Activated CD8-positive, alpha-beta T cell treated with anti-CD3 and anti-CD28 coated beads, Interleukin-2, amount 10 ng/mL, durations not matched to agents 7 days and 5 days (primary cell): ENCODE measurements at regions not wholly inside any gene's neighbourhood (a gene's known extent, or its start where the extent isn't known, plus 50 kb on each side); places are given as distances from the start of the nearest gene placed in this dataset.
"Not testable (repeated sequence)": the region's sequence is repeated elsewhere in the genome, so short reads cannot be mapped to it uniquely, and the experiment has no call there.

Experiments
- ATAC-seq: fragments of 150-1000 bp; cut with Tn5 transposase; one replicate; pipeline ENCODE4 v1.10.0; 2021; ENCODE audit warnings: moderate library complexity
- CTCF ChIA-PET: fragments of 350-600 bp; sonication (Branson Sonifier 250); formaldehyde crosslinking; loops from one replicate; lab custom pipeline; 2021; ENCODE audit warnings: antibody characterized with exemption; lab: Charles Lee
- POLR2A ChIA-PET: fragments of 350-600 bp; sonication (Branson Sonifier 250); formaldehyde crosslinking; loops from one replicate; lab custom pipeline; 2021; ENCODE audit warnings: antibody characterized with exemption; lab: Charles Lee
- DNase-seq: peaks from one replicate; pipeline ENCODE4 v3.0.0-alpha.2; 2020
- H3K27ac Mint-ChIP-seq: one replicate; pipeline ENCODE4 v1.8.0; 2021; ENCODE audit warnings: mild to moderate bottlenecking, mixed read lengths
- H3K27me3 Mint-ChIP-seq: one replicate; pipeline ENCODE4 v1.8.0; 2021; ENCODE audit warnings: low read depth, mixed read lengths
- H3K36me3 Mint-ChIP-seq: one replicate; pipeline ENCODE4 v1.8.0; 2021; ENCODE audit warnings: low read depth, mixed read lengths
- H3K4me1 Mint-ChIP-seq: one replicate; pipeline ENCODE4 v1.8.0; 2021; ENCODE audit warnings: low read depth, mixed read lengths
- H3K4me3 Mint-ChIP-seq: one replicate; pipeline ENCODE4 v1.8.0; 2021; ENCODE audit warnings: mild to moderate bottlenecking, mixed read lengths
- H3K9me3 Mint-ChIP-seq: one replicate; pipeline ENCODE4 v1.8.0; 2022; ENCODE audit warnings: mixed read lengths; ENCODE audit not compliant: insufficient read depth

DNA sequence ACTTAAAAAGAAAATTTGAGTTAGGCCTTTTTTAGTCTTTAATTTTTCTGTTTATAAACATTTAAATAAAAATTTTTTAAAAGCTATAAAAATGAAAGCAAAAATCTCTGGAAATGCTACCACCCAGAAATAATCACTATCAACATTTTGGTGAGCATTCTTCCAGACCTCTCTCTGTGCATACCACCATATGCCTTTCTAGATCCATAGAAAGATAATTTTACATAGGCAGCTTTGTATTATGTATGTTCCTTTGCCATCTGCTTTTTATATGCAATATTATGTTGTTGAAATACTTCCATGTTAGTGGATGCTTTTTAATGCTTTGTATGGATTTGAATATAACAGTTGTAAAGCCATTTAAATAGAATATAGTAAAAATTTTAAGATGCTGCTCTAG is 496.7 kb upstream of the HTR1E start:
- POLR2A ChIA-PET = no interaction called here
- ATAC-seq (no peak), DNase-seq (no peak)
- Mint-ChIP-seq H3K27ac (no peak overlapping the region), H3K27me3 (no peaks in the 10 kb centered on the region), H3K9me3 (no peaks in the 10 kb centered on the region), H3K36me3 (no peaks in the 10 kb centered on the region), H3K4me1 (no peaks in the 10 kb centered on the region), H3K4me3 (no peak overlapping the region)
- CTCF ChIA-PET = no interaction called here

DNA sequence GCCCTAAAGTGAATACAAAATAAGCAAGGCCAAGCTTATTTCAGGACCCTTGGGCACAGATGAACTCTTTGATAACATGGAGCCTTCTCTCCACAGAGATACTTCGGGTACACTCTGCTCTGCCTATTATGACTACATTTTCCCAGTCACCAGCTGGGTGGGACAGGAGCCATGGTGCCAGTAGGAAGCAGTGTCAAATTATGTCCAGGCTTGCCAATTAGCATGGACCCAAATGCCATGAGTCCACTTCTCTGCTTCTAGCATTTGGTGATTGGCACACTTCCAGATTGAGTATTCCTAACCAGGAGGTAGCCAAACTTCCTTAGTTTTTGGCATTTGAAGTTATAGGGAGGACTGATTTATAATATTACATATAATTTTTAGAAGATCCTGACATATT is 513.8 kb upstream of the HTR1E start:
- ChIA-PET POLR2A (no interaction called here), CTCF (no interaction called here)
- ATAC-seq = no peak
- Mint-ChIP-seq H3K36me3 (no peaks in the 10 kb centered on the region), H3K4me3 (no peak overlapping the region), H3K4me1 (no peaks in the 10 kb centered on the region), H3K27ac (no peak overlapping the region), H3K9me3 (no peaks in the 10 kb centered on the region), H3K27me3 (no peaks in the 10 kb centered on the region)
- no peak for DNase-seq

DNA sequence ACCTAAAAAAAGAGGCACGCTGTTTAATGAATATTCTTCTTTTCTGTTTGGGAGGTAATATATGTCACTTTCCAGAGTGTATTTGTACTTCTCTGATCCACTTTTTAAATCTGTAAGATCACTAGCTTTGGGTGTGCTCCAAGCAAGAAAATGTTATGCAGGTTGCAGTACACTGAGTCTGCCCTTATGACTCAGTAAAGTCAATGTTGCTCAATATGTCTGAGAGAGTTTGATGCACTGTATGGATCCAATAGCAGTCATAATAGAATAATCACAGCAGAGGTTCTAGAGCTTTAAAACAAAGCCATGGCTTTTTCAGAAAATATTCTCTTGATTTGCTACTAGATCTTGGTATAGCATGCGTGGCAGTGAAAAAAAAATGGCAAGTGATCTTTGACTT is 525.3 kb upstream of the HTR1E start:
- ChIA-PET POLR2A (no interaction called here), CTCF (no interaction called here)
- no peak overlapping the region for H3K4me3 Mint-ChIP-seq
- H3K27me3 Mint-ChIP-seq = no peaks in the 10 kb centered on the region
- DNase-seq (no peak), ATAC-seq (no peak)
- H3K27ac Mint-ChIP-seq = no peak overlapping the region
- no peaks in the 10 kb centered on the region for H3K9me3 Mint-ChIP-seq
- H3K36me3 Mint-ChIP-seq = no peaks in the 10 kb centered on the region
- H3K4me1 Mint-ChIP-seq = no peaks in the 10 kb centered on the region

DNA sequence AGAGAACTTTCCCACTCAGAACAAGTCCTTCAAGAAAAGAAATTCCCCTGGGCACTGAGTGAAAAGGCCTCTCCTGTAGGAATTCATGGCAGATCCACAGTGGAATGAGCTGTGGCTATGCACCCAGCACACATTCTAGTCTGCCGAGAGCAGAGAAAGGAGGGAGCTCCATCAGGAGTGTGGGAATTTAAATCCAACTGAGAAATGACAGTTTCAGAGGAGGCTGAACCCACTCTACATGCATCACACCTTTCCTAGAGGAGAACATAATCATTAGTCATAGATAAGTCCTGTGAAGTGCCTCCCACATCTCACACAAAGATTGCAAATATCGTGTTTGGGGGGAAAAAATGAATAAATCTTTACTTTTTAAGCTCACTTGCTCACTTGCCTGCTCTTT is 530.2 kb upstream of the HTR1E start:
- H3K27me3 Mint-ChIP-seq = no peaks in the 10 kb centered on the region
- no peaks in the 10 kb centered on the region for H3K9me3 Mint-ChIP-seq
- no peaks in the 10 kb centered on the region for H3K36me3 Mint-ChIP-seq
- no peak overlapping the region for H3K4me3 Mint-ChIP-seq
- CTCF ChIA-PET = no interaction called here
- no peak for ATAC-seq
- DNase-seq = no peak
- H3K27ac Mint-ChIP-seq = no peak overlapping the region
- H3K4me1 Mint-ChIP-seq = no peaks in the 10 kb centered on the region
- POLR2A ChIA-PET = no interaction called here

DNA sequence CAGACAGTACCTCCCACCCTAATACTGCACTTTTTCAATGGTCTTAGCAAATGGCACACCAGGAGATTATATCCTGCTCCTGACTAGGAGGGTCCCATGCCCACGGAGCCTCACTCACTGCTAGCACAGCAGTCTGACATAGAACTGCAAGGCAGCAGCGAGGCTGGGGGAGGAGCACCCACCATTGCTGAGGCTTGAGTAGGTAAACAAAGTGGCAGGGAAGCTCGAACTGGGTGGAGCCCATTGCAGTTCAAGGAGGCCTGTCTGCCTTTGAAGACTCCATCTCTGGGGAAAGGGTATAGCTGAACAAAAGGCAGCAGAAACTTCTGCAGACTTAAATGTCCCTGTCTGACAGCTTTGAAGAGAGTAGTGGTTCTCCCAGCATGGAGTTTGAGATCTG is 544.5 kb upstream of the HTR1E start:
- H3K36me3 Mint-ChIP-seq, POLR2A ChIA-PET, H3K27ac Mint-ChIP-seq: not testable (repeated sequence)

DNA sequence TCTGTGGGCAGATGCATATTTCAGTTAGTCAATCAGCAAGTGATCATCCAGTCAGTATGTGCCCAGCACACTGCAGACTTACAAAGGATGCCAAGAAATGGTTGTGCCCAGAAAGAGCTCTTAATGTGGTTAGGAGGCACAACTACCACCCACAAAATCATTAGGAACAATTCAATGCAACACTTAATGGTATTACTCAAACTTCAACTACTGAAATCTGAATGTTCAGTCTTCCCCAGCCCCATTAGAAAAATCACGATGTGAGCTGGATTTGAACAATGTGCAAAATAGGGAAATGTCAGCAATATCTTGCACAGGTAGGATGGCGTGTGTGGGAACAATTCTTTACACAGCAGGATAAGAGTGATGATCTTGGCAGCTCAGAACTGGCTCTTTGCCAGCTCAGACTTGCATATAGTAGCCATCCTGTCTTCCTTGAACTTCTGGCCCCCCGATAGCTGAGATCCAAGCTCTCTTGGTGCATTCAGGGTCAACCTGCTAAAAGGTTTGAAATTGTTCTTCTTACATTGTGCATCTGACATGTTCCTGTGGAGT is 556.7 kb upstream of the HTR1E start:
- H3K27me3 Mint-ChIP-seq = no peaks in the 10 kb centered on the region
- DNase-seq = no peak
- ChIA-PET POLR2A (no interaction called here), CTCF (no interaction called here)
- no peak overlapping the region for H3K27ac Mint-ChIP-seq
- H3K4me1 Mint-ChIP-seq = no peaks in the 10 kb centered on the region
- no peak overlapping the region for H3K4me3 Mint-ChIP-seq
- H3K36me3 Mint-ChIP-seq = no peaks in the 10 kb centered on the region
- H3K9me3 Mint-ChIP-seq = peaks cover 1% of the 10 kb centered on the region
- ATAC-seq = no peak

More for the DNA sequence above, 544.5 kb upstream of the HTR1E start:
- CTCF ChIA-PET, H3K4me3 Mint-ChIP-seq, H3K27me3 Mint-ChIP-seq, H3K9me3 Mint-ChIP-seq, ATAC-seq, H3K4me1 Mint-ChIP-seq, DNase-seq: not testable (repeated sequence)

DNA sequence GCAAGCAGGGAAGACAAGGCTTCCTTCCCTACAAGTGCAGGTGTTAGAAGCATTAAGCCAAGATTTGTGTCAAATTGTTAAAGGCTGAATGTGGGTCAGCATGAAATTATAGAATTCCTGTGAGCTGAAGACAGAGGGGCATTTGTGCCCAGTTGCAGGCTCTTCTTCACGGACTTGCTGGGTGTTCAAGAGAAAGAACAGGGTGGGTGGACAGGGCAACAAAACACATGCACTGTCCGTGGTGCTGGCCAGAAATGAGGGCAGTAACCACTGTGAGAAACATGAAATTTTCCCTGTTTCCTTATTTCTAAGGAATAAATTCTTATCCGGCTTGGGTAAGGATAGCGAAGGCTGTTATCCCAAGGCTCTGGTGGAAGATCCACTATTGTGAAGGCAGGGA is 579.5 kb upstream of the HTR1E start:
- Mint-ChIP-seq H3K27me3 (no peaks in the 10 kb centered on the region), H3K4me1 (no peaks in the 10 kb centered on the region), H3K9me3 (no peaks in the 10 kb centered on the region), H3K36me3 (no peaks in the 10 kb centered on the region), H3K27ac (no peak overlapping the region), H3K4me3 (no peak overlapping the region)
- ATAC-seq (no peak), DNase-seq (no peak)
- CTCF ChIA-PET = no interaction called here
- POLR2A ChIA-PET = no interaction called here

DNA sequence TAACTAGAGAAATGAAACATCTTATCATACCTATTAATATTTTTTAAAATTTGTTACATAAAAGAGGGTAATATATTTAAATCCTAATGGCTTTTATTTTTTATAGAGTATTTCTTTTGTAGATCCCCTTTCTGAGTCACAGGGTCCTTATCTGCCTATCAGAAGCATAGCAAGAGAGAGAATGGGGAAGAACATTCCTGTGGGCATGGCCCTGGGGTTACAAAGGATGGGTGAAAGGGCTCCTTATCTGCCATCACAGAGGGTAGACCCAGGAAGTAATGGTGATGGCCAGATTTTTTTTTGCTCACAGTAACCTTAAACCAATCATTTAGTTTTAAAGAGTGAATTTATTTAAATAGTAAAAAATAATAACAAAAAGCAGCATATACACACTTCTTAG is 582.1 kb upstream of the HTR1E start:
- Mint-ChIP-seq H3K36me3 (no peaks in the 10 kb centered on the region), H3K27me3 (no peaks in the 10 kb centered on the region), H3K9me3 (no peaks in the 10 kb centered on the region), H3K4me1 (no peaks in the 10 kb centered on the region), H3K27ac (no peak overlapping the region), H3K4me3 (no peak overlapping the region)
- POLR2A ChIA-PET = no interaction called here
- no peak for DNase-seq
- ATAC-seq = no peak
- CTCF ChIA-PET = no interaction called here

DNA sequence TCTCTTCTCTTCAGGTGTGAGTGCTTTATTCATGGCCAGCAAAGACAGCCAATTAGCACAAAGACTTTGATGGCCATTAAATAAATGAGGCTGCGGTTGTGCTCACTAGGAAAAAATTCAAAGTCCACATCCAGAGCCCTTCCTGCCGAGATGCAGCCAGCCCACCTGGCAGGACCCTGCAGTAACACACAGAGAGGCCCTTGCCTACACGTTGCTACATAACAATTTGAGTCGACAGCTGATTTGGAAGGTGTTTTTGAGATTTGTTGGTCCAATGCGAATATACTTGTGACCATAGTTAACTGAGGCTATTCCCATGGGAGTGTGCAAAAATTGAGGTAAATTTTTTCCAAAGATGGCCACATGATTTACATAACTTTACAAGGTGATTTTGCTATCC is 605.4 kb upstream of the HTR1E start:
- no peak for DNase-seq
- H3K27me3 Mint-ChIP-seq = no peaks in the 10 kb centered on the region

DNA sequence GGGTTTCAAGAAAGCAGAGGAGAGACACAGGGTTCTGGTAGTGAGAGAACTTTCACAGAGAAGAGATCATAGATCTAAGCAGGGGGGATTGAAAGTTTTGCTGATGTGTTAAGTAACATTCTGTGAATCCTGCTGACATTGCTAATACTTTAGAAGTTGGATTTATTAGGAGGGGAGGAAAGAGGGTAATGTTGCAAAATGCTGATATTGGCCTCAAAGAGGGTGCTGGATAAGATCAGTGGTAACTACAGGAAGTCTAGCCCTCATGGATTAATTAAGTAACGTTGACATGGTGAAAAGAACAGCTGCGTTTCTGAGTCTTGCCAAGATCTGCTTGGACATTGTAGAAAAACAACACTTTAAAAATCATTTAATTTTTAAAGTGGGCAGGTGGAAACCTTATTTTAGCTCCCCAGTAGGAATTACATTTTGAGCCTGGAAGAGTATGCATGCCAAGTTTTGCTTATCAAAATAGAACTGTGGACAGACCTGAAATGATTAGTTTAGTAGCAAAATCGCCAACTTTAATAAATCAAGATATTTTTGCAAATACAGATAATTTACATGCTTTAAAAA is 606.0 kb upstream of the HTR1E start:
- Mint-ChIP-seq H3K4me3 (no peak overlapping the region), H3K27ac (no peak overlapping the region), H3K4me1 (no peaks in the 10 kb centered on the region), H3K9me3 (no peaks in the 10 kb centered on the region), H3K36me3 (no peaks in the 10 kb centered on the region), H3K27me3 (no peaks in the 10 kb centered on the region)
- DNase-seq = no peak
- CTCF ChIA-PET = no interaction called here
- POLR2A ChIA-PET = no interaction called here
- ATAC-seq = no peak

More for the DNA sequence above, 605.4 kb upstream of the HTR1E start:
- Mint-ChIP-seq H3K27ac (no peak overlapping the region), H3K4me1 (no peaks in the 10 kb centered on the region), H3K36me3 (no peaks in the 10 kb centered on the region), H3K4me3 (no peak overlapping the region), H3K9me3 (no peaks in the 10 kb centered on the region)
- ChIA-PET CTCF (no interaction called here), POLR2A (no interaction called here)
- ATAC-seq = no peak

DNA sequence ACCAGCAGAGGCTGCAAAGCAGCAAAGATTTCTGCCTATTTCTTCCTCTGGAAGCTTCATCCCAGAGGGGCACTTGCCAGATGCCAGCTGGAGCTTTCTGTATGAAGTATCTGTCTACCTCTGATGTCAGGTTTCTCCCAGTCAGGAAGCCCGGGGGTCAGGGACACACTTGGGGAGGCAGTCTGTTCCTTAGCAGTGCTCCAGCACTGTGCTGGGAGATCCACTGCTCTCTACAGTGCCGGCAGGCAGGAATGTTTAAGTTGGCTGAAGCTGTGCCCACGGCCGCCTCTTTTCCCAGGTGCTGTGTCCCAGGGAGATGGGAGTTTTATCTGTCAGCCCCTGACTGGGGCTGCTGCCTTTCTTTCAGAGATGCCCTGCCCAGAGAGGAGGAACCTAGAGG is 631.1 kb upstream of the HTR1E start:
- no peak for ATAC-seq
- POLR2A ChIA-PET = no interaction called here

DNA sequence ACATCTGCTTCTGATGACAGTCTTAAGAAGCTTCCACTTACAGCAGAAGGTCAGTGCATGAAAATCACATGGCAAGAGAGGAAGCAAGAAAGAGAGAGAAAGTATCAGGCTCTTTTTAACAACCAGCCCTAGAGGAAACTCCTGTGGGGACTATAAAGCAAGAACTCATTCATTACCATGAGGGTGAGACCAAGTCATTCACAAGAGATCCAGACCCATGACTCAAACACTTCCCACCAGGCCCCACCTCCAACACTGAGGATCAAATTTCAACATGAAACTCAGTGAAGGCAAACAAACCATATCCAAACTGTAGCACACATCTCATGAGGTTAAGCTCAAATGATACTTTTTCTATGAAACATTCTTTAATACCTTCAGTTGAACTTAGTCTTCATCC is 643.2 kb upstream of the SYNCRIP start:
- no peaks in the 10 kb centered on the region for H3K36me3 Mint-ChIP-seq
- H3K4me3 Mint-ChIP-seq = no peak overlapping the region
- no peaks in the 10 kb centered on the region for H3K4me1 Mint-ChIP-seq
- ChIA-PET CTCF (no interaction called here), POLR2A (no interaction called here)
- no peaks in the 10 kb centered on the region for H3K27me3 Mint-ChIP-seq
- no peak overlapping the region for H3K27ac Mint-ChIP-seq
- peaks cover 5% of the 10 kb centered on the region for H3K9me3 Mint-ChIP-seq
- ATAC-seq (no peak), DNase-seq (no peak)

More for the DNA sequence above, 631.1 kb upstream of the HTR1E start:
- Mint-ChIP-seq H3K4me3 (no peak overlapping the region), H3K4me1 (no peaks in the 10 kb centered on the region), H3K9me3 (peaks cover 15% of the 10 kb centered on the region), H3K27ac (no peak overlapping the region), H3K36me3 (no peaks in the 10 kb centered on the region), H3K27me3 (no peaks in the 10 kb centered on the region)
- CTCF ChIA-PET = no interaction called here
- DNase-seq = no peak
